Left lung (tissue), 4 donors: ENCODE measurements at regions not wholly inside any gene's neighbourhood (a gene's known extent, or its start where the extent isn't known, plus 50 kb on each side); places are given as distances from the start of the nearest gene placed in this dataset.
A peak's percentile ranks its signal among the peaks of the same experiment; 100 is the strongest.

Experiments
- ATAC-seq: fragments of 200-7000 bp; cut with Tn5 transposase; one replicate; pipeline ENCODE4 v1.9.1; 2020; ENCODE audit warnings: moderate library complexity
- DNase-seq, 4 donors: peaks; one replicate each; pipeline ENCODE4 v3.0.0-alpha.2; 2013 to 2020
- H3K27ac ChIP-seq, 2 donors: fragments of 200-600 bp; sonication (generic) in 1 of 2; one replicate each; pipeline versions ENCODE4 v1.5.0 to v1.8.0; 2020 to 2021
- H3K27me3 ChIP-seq, 2 donors: fragments of 200-600 bp; sonication (generic) in 1 of 2; one replicate each; pipeline versions ENCODE4 v1.5.0 to v1.8.0; 2020 to 2021
- H3K36me3 ChIP-seq, 2 donors: fragments of 200-600 bp; sonication (generic) in 1 of 2; one replicate each; pipeline versions ENCODE4 v1.5.0 to v1.8.0; 2020 to 2021
- H3K4me1 ChIP-seq, 2 donors: fragments of 200-600 bp; one replicate each; pipeline ENCODE4 v1.8.0; 2021
- H3K4me3 ChIP-seq, 2 donors: fragments of 200-600 bp; sonication (generic) in 1 of 2; one replicate each; pipeline versions ENCODE4 v1.5.0 to v1.8.0; 2020 to 2021; ENCODE audit warnings: mild to moderate bottlenecking in 1 of 2
- H3K9me3 ChIP-seq, 2 donors: fragments of 200-600 bp; sonication (generic) in 1 of 2; one replicate each; pipeline versions ENCODE4 v1.5.0 to v1.8.0; 2020 to 2021
- CTCF ChIP-seq, 2 donors: fragments of 200-600 bp; sonication (generic) in 1 of 2; IDR thresholded peaks; one replicate each; pipeline versions ENCODE4 v1.5.0 to v1.8.0; 2021; ENCODE audit warnings: antibody characterized with exemption in 2 of 2
- intact Hi-C, 2 donors: fragments of 100-400 bp; cut with DNase I; formaldehyde crosslinking; loops; one replicate each; pipeline versions ENCODE4 v1.11.2 to v1.14.2; 2022
- donor health status: DM: no; HTN: yes; CAD: no.
- donor health status: DM: no; HTN: no; CAD: no.

GRCh38 chr2:221911321-221911720 lies 339.2 kb upstream of the EPHA4 start:
- no peak for TF ChIP-seq CTCF (IDR thresholded peaks at IDR 0.05)
- H3K4me3 ChIP-seq, result no peak overlapping the region
- H3K4me1 ChIP-seq, result no peaks in the 10 kb centered on the region
- DNase-seq, result no peak
- H3K36me3 ChIP-seq, result no peaks in the 10 kb centered on the region
- H3K9me3 ChIP-seq, result no peaks in the 10 kb centered on the region
- no peaks in the 10 kb centered on the region for H3K27me3 ChIP-seq
- H3K27ac ChIP-seq, result no peak overlapping the region
- intact Hi-C loops, result no loop called here
- no peak for ATAC-seq

GRCh38 chr2:221908518-221908917 lies 336.4 kb upstream of the EPHA4 start:
- Histone ChIP-seq H3K27ac (no peak overlapping the region), H3K36me3 (no peaks in the 10 kb centered on the region), H3K9me3 (no peaks in the 10 kb centered on the region), H3K4me1 (no peaks in the 10 kb centered on the region), H3K27me3 (no peaks in the 10 kb centered on the region), H3K4me3 (no peak overlapping the region)
- no peak for ATAC-seq
- no peak for DNase-seq
- no peak for TF ChIP-seq CTCF (IDR thresholded peaks at IDR 0.05)
- intact Hi-C loops, result no loop called here

GRCh38 chr2:221897718-221898117 lies 325.6 kb upstream of the EPHA4 start:
- no peak for TF ChIP-seq CTCF (IDR thresholded peaks at IDR 0.05)
- no peaks in the 10 kb centered on the region for H3K36me3 ChIP-seq
- ATAC-seq (no peak), DNase-seq (no peak)
- H3K27ac ChIP-seq, result no peak overlapping the region
- no peak overlapping the region for H3K4me3 ChIP-seq
- intact Hi-C loops, result no loop called here
- H3K27me3 ChIP-seq, result no peaks in the 10 kb centered on the region
- H3K4me1 ChIP-seq, result no peaks in the 10 kb centered on the region
- H3K9me3 ChIP-seq, result no peaks in the 10 kb centered on the region

- Histone ChIP-seq H3K4me1 (no peaks in the 10 kb centered on the region), H3K9me3 (no peaks in the 10 kb centered on the region), H3K4me3 (no peak overlapping the region), H3K36me3 (no peaks in the 10 kb centered on the region), H3K27me3 (no peaks in the 10 kb centered on the region), H3K27ac (peak overlapping the region; percentile 13 to 38)
- peak; percentile 86 for ATAC-seq
- intact Hi-C loops, result no loop called here
- DNase-seq, result peak in 3 of 4 donors; percentile 7 to 36 (median 28)
- TF ChIP-seq CTCF (IDR thresholded peaks at IDR 0.05), result no peak
Measured at GRCh38 chr2:221896505-221897151, 324.5 kb upstream of the EPHA4 start.

- H3K4me3 ChIP-seq, result no peak overlapping the region
- no peaks in the 10 kb centered on the region for H3K4me1 ChIP-seq
- no peak overlapping the region for H3K27ac ChIP-seq
- H3K36me3 ChIP-seq, result no peaks in the 10 kb centered on the region
- no peak for TF ChIP-seq CTCF (IDR thresholded peaks at IDR 0.05)
- intact Hi-C loops, result no loop called here
- no peaks in the 10 kb centered on the region for H3K9me3 ChIP-seq
- ATAC-seq (peak; percentile 45), DNase-seq (peak in 2 of 4 donors; percentile 17 to 35)
- no peaks in the 10 kb centered on the region for H3K27me3 ChIP-seq
Measured at GRCh38 chr2:221895366-221896121, 323.4 kb upstream of the EPHA4 start.
